ENCODE measurements at regions not wholly inside any gene's neighbourhood (a gene's known extent, or its start where the extent isn't known, plus 50 kb on each side); places are given as distances from the start of the nearest gene placed in this dataset.

- TF ChIP-seq CTCF (conservative IDR thresholded peaks at IDR 0.05; ENCODE audit: low read depth, low read length) (no peak), EZH2 (IDR thresholded peaks at IDR 0.05; ENCODE audit: borderline replicate concordance, low read depth, low read length, poor library complexity, severe bottlenecking) (no peak)
Observed at GRCh38 chr6:91149246-91149955, 562.5 kb upstream of the MAP3K7 start.

Measured in A673 (cell line).